HCEC 1CT (cell line): ENCODE measurements at regions not wholly inside any gene's neighbourhood (a gene's known extent, or its start where the extent isn't known, plus 50 kb on each side); places are given as distances from the start of the nearest gene placed in this dataset.

ENCODE experiments used
- DNase-seq: peaks from one replicate; pipeline ENCODE4 v3.0.0-alpha.2; 2017

DNA sequence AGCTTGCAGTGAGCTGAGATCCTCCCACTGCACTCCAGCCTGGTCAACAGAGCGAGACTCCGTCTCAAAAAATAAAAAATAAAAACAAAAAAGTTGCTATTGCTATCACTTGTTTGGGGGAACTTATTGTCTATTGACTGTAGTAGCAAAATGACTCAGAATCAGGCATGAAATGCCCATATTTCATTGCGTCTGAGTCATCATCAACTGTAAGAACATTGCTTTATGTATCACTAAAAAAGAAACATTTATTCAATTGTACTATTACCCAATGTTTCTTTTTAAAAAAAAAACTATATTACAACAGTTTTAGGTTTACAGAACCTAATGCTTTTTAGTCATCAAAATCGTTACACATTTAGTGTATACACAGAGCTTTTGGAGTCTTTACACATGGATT lies 91.0 kb upstream of the FMN2 start:
- DNase-seq = peak; percentile 89

DNA sequence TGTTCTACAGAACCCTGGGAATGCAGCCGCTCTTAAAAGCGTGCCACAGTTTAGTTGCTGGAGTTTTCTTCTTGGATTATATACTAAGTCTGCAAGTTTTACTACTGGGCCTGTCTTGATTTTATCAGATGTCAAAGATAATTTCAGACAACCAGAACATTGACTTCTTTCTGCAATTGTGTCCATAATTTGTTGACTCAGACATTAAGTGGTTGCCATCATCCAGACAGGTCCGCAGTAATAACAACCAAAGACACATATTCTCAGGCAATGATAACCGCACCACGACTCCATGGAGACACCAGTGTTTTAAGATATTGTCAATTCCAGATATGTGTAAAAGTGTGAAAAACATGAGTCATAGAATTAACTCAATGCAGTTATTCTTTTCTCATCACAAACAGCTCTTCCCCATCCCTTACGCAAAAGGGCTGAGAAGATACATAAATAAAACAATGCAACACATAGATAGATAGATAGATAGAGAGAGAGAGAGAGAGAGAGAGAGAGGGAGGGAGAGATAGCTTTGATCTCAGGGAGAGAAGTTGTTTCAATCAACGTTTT lies 90.4 kb upstream of the FMN2 start:
- DNase-seq = no peak

DNA sequence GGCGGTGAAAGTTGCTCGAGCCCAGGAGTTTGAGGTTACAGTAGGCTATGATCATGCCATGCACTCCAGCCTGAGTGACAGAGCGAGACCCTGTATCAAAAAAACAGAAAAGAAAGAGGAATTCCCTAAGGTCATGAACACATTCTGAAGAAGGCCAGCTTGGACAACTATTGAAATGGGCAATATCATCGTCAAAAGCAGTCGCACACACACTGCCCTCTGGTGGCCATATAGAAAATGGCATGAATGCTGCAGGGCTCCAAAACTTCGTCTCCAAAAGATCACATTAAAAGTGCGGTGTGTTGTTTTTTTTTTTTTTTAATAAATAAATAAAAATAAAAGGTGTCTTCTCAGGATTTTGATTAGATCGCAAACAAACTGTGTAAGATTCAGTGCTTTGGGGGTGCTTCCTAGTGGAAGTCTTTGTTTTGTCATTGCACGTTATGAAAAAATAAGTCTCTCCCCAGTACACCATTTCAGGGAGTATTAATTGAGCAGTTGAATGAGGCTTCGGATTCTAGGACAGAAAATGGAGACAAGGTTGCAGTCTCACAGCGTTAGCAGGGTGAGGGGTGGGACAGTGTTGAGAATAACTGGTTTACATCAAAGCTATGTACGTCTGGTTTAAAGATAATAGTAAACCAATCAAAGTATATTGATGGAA lies 87.5 kb upstream of the FMN2 start:
- DNase-seq = peak; percentile 16

- peak; percentile 9 for DNase-seq
Observed at GRCh38 chr1:240005997-240006650, 85.6 kb upstream of the FMN2 start.

- DNase-seq = no peak
Observed at GRCh38 chr1:240008298-240008697, 83.4 kb upstream of the FMN2 start.

DNA sequence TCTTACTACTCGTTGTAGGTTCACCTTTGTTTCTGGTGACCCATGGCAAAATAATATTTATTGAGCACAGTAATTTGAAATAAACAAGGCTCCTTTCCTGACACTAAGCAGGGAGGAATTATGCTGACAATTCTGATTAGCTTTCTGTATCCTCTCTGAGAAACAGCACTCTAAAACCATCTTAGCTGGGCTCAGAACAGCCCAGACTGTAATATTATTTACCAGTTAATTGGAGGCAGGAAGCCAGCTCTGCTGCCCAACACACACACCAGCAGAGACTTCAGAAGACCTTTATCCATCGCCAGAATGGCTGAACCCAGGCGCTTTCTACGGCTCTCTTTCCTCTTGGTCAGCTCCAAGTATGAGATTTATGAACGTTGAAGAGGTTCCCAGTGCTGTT lies 77.6 kb upstream of the FMN2 start:
- no peak for DNase-seq

DNA sequence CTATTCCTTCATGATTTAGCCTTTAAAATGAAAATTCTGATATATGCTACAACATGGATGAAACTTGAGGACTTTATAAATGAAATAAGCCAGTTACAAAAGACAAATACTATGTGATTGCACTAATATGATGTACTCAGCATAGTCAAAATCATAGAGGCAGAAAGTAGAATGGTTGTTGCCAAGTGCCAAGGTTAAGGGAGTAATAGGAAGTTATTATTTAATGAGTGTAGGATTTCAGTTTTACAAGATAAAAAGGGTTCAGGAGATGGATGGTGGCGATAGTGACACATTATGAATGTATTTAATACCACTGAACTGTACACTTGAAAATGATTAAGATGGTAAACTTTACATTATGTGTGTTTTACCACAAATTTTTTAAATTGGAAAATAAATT lies 73.1 kb upstream of the FMN2 start:
- no peak for DNase-seq

DNA sequence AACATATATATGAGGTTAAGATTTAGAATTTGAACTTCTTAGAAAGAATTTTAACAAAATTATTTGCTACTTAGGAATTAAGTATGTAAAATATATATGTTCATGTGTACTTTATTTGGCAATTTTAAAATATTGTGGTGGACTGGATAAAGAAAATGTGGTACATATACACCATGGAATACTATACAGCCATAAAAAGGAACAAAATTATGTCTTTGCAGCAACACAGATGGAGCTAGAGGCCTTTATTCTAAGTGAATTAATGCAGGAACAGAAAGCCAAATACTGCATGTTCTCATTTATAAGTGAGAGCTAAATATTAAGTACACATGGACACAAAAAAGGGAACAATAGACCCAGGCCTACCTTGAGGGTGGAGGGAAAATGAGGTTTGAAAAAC lies 72.2 kb upstream of the FMN2 start:
- no peak for DNase-seq

DNA sequence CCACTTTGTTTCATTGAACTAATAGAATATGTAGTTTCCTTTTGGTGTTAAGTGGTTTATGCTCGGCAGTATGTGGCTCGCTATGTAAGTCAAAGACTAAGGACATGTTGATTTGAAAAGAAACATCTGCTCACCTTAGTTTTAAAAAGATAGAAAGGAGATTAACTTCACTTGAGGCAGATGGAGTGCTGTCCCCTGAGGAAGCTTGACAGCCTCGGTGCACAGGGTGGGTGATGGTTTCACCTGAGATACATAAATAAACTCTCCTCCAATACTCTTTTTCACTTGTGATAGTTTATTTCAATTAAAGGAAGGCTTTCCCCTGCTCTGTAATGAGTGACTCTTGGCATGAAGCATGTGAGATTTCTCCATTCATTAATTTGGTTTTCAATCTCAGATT lies 70.8 kb upstream of the FMN2 start:
- DNase-seq = no peak

DNA sequence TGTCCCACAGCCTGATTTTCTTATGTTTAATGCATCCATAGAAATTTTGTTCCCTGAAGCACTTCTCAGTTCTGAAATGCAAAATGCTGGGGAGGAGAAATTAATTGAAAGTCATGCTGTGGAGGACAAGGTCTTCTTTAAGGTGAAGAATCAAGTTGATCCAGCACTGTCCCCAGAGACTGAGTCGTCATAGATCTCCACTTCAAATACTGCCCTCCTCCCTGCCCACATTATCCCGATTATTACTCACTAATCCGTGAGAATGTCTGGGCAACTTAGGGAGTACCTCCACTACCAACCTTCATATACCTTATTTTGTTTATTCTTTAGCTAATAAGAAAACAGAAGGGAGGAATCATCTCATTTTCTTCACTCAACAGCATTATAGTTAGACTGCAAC lies 70.0 kb upstream of the FMN2 start:
- no peak for DNase-seq

GRCh38 chr1:240027059-240027462 lies 64.6 kb upstream of the FMN2 start:
- peak; percentile 64 for DNase-seq

DNA sequence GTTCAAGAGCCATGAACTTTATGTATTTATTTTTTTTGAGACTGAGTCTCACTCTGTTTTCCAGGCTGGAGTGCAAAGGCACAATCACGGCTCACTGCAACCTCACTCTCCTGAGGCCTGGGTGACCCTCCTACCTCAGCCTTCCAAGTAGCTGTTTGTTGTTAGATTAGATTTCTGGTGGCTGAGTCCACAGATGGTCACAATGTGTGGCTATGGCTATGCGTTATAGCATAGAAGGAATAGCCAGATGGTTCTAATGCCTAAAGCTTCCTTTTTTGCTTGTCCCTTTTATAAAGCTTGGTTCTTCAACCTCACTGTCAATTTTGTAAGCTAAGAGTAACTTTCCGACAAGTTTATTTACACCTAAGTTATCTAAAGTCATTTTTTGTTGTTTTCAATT lies 62.3 kb upstream of the FMN2 start:
- DNase-seq = peak; percentile 40

DNA sequence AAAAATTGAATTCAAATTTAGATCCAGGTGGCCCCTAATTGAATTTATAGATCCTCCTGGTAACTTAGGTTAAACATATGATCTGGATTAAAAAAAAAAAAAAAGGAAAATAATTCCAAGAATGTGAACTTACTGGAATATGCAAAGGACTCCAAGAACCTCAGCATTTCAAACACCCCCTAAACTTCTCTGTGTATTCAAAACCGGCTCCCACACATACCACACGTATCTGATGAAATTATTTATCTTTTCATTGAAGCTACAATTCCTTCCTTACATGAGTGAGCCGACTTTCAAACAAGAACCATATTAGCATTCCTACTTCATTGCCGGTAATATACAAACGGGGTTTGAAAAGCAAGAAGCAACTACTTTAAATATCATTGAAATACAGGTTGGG lies 61.4 kb upstream of the FMN2 start:
- DNase-seq = no peak

GRCh38 chr1:240031009-240031408 lies 60.7 kb upstream of the FMN2 start:
- peak; percentile 99 for DNase-seq

- peak; percentile 81 for DNase-seq
Observed at GRCh38 chr1:240031414-240031813, 60.3 kb upstream of the FMN2 start.

- no peak for DNase-seq
Observed at GRCh38 chr1:240033406-240033805, 58.3 kb upstream of the FMN2 start.

DNA sequence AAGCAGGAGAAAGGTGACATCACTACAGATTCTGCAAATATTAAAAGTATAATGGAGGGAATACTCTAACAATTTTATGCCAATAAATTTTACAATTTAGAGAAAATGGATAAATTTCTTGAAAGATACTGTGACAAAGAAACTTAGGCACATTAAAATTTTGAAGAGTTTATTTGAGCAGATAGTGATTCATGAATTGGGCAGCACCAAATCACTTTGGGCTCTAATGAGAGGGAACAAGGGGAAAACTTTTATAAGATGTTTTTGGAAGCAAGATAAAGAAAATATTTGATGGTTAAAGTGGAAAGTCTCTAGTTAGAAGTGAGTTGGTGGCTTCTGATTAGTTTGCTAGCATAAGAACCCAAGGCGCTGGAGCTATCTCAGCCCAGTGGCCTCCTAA lies 55.2 kb upstream of the FMN2 start:
- DNase-seq = no peak
